ENCODE measurements at regions not wholly inside any gene's neighbourhood (a gene's known extent, or its start where the extent isn't known, plus 50 kb on each side); places are given as distances from the start of the nearest gene placed in this dataset.

- no peak for TF ChIP-seq SP1 (IDR thresholded peaks at IDR 0.05)
- TF ChIP-seq HDGF (IDR thresholded peaks at IDR 0.05; ENCODE audit: borderline replicate concordance), result no peak
- no peak for TF ChIP-seq CTBP1 (IDR thresholded peaks at IDR 0.05; ENCODE audit: borderline replicate concordance)
- TF ChIP-seq FOXA1 (IDR thresholded peaks at IDR 0.05), result no peak
- no peak for TF ChIP-seq ELF4 (IDR thresholded peaks at IDR 0.05)
- TF ChIP-seq SUZ12 (IDR thresholded peaks at IDR 0.05), result no peak
- no peak for TF ChIP-seq FOXM1 (IDR thresholded peaks at IDR 0.05; ENCODE audit: borderline replicate concordance)
- no peak for TF ChIP-seq L3MBTL2 (conservative IDR thresholded peaks at IDR 0.05)
Measured at GRCh38 chr11:79493555-79494171, 52.8 kb upstream of the TENM4 start.
